Medulla oblongata (tissue), 1 donor: ENCODE measurements at regions not wholly inside any gene's neighbourhood (a gene's known extent, or its start where the extent isn't known, plus 50 kb on each side); places are given as distances from the start of the nearest gene placed in this dataset.
"Not testable (repeated sequence)": the region's sequence is repeated elsewhere in the genome, so short reads cannot be mapped to it uniquely, and the experiment has no call there.

Experiments used
- DNase-seq: peaks from one replicate; pipeline ENCODE4 v3.0.0-alpha.2; 2015; ENCODE audit errors: extremely low spot score

DNA sequence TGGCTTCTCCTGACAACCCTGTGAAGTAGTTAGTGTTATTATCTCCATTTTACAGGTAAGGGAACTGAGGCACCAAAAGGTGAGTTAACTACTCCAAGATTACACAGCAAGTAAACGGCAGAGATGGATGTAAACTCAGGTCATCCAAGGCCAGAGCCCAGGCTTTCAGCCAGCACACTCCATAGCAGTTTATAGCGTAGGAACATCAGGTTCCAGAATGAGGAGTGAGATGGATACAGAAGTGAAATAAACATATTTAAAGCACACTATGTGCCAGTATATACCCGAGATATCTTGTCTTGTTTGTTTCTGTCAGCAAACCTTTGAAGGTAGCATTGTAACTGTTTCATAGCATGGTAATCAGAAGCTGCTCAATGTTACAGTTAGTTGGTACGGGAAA, 279.0 kb downstream of the OXSM start:
- no peak for DNase-seq

DNA sequence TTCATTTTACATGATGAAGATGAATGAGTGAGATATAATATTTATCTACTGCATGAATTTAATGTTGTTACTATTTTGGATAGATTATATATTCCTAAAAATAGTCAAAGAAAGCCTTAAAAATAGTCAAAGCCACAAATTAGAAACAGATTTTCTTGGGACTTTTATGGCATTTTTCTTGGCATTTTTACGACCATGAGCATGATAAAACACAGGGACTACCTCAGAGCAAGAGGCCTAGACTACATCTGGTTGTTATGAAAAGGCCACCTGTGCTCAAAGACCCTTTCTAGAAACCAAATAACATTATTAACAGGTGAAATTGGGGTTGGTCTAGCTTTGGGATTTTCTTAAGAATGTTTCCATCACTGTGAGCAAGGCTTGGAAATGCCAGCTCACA, 281.0 kb downstream of the OXSM start:
- no peak for DNase-seq

DNA sequence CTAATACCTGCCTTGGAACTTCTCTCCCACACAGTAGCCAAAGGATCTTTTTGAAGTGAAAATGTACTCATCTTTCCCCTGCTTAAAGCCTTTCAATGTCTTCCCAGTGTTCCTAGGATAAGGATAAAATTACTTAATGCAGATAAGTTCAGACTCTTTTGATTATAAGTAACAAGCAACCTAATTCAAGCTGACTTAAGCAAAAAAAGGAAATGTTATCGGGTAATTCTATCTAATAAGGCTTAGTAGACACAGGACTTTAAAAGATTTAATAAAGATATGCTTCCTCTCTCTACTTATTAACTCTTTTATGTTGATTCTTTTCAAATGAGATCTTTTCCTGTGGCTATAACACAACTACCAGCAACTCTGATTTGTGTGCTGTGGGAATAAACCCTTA, 284.2 kb downstream of the OXSM start:
- DNase-seq: no peak

DNA sequence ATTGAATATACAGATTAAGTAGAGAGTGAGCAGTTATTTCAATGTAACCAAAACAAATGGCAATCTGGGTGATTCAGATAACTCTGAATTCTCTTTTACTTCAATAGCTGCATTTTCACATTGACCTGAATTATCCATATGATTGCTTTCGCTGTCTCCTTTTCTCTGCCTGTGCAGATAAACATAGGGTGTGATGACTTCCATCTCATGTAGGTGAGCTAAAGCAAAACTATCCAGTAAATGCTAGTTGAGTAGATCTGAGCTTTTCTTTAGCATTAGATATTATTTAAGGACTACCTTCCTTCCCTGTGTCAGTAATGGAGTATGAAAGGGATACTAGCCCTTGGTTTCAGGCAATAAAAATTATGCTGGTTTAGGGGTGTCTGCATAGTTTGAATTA, 288.6 kb downstream of the OXSM start:
- no peak for DNase-seq

DNA sequence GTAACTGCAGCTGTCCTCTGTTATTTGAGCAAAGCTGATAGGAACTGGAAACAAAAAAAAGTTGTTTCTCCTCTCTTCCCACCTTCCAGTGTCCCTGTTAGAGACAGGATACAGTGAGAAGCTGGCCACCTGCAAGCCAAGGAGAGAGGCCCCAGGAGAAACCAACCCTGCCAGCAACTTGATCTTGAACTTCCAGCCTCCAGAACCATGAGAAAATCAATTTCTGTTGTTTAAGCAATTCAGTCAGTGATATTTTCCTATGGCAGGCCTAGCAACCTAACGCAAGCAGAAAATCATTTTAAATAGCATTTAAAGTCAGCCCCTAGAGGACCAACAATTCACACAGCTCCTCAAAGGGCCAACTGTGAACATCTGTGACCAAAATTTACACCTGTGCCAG, 291.3 kb downstream of the OXSM start:
- no peak for DNase-seq

DNA sequence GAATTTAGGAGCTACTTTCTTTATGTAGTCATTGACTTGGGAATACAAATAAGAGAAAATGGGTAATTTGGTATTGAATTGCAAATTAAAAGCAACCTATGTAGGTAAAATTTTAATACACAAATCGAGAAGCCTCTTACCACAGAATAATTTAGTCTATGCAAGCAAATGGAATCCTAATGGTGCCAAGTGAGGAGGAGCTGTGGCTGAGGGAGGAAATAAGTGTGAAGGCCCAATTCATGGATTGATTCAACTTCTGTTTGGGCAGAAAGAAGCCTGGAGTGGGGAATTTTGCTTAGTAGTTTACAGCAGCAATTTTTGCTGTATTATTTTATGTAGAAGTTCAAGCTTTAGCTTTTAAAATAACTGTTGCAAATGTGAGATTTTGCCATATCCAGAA, 291.9 kb downstream of the OXSM start:
- DNase-seq: no peak

DNA sequence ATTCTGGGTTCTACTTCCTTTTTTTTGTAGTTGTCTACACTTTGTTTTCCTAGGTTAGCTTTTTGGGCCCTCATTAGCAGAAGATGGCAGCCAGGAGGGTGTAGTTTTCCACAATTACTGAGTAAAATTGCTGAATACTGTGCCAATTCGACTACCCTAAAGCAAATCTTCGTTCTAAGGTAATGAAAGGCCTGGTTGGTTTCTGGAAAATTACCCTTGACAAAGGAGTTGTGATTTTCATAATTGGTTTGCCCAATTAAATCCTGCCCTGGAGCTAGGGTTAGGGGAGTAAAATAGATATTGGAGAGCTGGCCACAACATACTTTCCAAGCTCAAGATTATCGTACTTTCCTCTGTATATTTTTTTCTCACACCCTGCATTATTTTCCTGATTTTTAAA, 293.0 kb downstream of the OXSM start:
- no peak for DNase-seq

DNA sequence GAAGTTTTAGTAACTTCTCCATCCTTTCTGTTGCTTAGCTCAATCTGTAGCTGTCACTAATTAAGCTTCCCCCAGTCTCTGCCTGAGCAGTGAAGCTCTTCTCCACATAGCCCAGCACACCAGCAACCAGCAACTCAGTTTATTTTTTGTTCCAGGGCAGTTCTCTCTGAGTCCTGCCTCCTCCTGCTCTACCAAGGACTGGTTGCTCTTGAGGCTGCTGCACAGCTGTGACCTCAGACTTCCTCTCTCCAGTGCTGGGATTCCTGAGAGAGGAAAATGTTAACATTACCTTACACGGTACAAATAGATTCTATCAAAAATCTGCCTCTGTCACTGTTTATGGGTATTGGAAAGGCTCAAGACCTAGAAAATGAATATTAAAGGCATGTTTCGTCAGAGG, 294.7 kb downstream of the OXSM start:
- DNase-seq: no peak

DNA sequence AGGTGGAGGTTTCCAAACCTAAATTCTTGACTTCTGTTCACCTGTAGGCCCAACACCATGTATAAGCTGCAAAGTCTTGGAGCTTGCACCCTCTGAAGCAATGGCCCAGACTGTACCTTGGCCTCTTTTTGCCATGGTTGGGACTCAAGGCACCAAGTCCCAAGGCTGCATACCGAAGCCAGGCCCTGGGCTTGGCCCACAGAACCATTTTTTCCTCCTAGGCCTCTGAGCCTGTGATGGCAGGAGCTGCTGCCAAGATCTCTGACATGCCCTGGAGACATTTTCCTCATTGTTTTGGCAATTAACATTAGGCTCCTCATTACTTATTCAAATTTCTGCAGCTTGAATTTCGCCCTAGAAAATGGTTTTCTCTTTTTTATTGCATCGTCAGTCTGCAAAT, 297.9 kb downstream of the OXSM start:
- no peak for DNase-seq

DNA sequence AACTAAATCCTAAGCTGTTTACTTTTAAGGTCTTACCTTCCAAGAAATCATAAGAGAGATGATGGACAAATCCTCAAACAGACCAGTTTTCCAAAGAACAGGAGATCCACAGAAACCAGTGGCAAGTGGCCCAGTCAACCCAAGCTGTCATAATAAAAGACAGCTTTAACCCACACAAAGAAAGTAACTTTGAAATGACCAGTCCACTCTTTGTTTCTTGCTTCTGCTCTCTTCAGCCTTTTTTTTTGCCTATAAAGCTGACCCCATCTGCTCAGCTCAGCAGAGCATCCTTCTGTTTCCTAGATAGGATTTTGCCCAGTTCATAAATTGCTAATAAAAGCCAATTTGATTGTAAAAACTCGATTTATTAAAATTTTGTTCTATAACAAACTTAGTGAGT, 299.4 kb downstream of the OXSM start:
- DNase-seq: no peak

DNA sequence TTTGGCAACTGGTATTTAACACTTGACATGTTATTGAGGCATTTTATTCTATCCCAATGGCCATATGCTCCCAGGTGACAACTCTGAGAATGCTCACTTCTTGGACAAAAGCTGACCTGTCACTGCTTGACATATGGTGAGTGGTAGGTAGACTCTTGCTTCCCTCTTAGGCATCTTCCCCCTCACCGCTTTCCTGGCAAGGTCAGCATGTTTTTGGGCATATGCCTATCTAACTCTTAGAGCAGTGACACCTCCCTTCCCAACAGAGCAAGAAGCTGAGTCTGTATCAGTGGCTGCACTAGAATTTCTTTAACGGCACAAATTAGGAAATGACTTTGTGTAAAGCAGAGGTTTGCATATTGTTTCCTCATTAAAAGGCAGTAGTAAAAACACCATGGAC, 300.7 kb downstream of the OXSM start:
- DNase-seq: no peak

DNA sequence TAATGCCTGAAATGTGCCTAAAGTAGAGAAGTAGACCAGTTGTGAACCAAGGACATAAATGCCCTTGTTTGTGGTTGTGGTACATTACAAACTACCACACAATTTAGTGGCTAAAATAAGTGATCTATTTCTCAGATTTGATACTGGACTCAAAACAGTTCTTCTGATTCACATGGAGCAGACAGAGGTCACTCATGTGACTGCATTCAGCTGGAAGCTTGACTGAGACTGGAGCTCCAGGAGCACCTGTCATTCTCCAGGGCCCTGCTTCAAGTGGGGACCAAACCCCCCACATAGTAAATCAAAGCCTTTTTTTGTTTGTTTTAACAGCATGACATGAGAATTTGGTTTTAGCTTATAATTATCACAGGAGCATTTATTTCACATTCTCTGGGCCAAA, 301.2 kb downstream of the OXSM start:
- DNase-seq: no peak

DNA sequence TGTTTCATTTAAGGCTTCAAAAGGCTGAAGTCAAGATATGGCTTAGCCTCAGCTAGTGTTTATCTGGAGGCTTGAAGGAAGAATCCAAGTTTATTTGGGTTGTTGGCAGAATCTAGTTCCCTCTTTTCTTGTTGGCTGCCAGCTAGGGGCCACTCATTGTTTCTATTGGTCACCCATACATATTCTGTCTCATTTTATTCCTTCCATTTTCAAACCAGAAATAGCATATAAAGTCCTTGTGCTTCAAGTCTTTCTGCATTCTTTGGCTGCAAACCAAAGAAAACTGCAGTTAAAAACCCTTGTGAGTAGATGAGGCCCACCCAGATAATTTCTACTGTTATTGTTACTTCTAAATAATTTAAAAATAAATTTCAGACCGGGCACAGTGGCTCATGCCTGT, 301.7 kb downstream of the OXSM start:
- DNase-seq: no peak

DNA sequence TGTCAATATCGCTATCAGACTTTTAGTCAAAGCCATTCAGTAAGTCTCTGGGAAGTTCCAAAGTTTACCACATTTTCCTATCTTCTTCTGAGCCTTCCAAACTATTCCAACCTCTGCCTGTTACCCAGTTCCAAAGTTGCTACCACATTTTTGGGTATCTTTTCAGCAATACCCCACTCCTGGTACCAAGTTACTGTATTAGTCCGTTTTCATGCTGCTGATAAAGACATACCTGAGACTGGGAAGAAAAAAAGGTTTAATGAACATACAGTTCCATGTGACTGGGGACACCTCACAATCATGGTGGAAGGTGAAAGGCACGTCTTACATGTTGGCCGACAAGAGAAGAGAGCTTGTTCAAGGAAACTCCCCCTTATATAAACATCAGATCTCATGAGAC, 307.2 kb downstream of the OXSM start:
- DNase-seq: not testable (repeated sequence)

DNA sequence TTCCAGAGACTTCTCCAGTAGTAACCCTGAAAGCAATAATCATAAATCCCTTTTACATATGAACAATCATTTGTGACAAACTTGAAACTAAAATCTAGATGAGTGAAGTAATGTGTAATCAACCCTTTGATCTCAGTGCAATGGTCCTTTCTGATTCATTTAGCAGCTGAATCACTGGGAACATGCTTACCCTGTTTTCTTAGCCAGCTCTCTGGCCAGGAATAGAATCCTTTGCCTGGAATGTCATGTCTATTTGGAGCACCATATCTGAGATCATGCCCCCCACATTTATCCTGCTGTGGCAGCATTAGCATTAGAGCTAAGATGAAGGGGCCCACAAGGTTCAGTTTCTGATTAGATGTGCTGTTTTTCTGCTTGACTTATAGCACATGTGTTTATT, 309.8 kb downstream of the OXSM start:
- DNase-seq: no peak

DNA sequence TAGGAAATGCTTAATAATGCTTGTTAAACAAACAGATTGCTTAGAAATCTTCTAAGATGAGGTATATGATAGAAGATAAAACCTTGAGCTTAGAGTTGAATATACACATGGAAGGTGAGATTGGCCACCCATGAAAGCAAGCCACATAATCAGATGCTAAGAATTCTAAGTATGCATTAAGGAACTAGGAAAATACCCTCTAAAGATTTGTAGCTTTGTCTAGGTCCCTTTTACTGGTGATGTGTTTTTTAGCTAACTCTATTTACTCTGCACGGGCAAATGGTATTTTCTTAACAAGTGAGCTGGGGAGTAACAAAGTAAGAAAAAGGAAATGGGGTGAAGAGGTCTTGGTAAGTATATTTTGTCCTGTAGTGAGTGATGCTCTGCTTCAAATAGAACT, 310.3 kb downstream of the OXSM start:
- DNase-seq: no peak

DNA sequence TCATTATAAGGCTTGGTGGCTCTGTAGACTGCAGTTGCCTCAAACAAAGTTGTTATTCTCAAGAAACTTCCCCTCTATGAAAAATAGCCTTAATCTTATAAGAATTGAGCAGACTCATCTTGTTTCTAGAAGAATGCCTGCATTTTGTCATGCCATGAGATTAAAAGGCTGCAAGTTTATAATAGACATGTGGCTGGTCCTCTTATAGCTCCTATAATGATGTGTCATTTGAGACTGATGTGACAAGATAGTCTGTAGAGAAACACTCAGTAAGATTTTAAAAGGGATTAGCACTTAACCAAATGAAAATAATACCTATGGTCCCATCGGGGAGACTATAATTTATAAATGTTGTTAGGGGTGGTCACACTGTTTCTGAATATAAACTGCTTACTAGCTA, 312.5 kb downstream of the OXSM start:
- no peak for DNase-seq

DNA sequence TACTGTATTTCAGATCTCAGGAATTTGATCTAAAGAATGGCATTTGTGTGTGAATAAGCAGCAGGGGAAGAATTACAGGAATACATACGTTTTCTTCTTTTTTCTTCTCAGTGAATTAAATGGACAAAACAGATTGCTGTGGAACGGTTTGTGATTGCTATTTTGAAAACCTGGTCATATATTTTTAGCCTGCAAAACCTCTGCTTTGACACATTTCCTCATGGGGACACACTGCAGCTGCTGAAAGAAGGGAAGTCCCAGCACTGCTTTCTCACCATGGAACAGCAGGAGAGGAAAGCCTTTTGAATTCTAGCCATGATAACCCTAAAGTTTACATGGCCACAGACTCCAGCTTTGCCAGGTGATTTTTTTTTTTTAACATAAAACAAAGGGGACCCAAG, 315.0 kb downstream of the OXSM start:
- no peak for DNase-seq

DNA sequence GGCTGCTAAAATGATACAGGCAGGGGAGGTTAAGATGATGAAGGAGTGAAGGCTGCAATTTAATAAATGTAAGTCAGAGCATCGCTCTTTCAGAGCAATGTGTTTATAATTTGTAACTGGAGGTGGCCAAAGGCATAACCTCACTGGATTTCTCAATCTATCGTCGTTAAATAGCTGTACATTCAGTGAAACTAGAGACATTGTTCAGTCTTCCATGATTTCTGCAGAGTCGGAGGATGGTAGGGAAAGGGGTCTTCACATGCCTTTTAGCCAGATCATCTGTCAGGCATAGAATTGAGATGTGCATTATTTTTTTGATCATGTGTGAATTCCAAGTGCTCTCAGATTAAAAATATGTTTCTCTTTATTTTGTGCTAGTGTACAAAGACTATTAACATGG, 315.4 kb downstream of the OXSM start:
- DNase-seq: no peak

DNA sequence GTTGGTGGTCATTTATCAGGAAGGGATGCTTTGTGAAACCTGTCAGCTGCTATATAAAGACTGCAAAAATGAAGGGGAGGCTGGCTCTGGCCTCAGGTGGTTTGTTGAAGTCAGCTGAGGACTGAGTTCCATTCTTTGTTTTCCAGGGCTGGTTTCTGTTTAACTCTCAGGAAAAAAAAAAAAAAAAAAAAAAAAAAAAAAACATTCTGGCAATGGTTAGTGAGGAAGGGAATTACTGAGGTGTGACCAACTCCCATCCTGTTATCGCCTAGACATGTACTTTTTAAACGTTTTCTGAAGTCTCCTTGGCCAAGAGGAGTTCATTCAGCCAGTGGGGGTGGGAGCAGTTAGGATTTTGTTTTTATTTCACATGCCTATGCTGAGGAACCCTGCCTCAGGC, 316.3 kb downstream of the OXSM start:
- DNase-seq: no peak

DNA sequence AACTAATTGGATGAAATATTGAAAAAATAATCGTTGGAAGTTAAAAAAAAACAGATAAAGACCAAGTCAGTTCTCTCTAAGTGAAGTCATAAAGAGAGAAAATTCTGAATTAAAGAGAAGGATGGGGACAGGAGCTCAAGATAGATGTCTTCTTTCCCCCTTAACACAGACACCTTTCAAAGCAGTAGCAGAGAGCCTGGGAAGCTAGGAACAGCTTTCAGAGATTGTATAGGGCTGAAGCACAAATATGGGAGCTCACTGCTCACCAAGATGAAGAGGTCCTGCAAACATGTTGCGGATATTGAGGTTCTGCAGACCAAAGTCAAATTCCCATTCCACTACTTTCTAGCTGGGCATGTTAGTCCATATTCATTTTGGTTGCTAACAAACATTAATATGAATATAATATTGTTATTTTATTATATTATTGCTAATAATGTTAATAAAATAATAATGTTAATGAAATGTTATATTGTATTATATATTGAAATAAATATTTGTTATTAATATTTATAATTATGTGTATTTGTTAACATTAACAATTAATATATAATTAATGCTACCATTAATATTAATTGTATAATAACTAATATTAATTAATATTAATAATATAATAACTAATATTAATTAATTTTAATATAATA, 319.1 kb downstream of the OXSM start:
- DNase-seq: no peak

DNA sequence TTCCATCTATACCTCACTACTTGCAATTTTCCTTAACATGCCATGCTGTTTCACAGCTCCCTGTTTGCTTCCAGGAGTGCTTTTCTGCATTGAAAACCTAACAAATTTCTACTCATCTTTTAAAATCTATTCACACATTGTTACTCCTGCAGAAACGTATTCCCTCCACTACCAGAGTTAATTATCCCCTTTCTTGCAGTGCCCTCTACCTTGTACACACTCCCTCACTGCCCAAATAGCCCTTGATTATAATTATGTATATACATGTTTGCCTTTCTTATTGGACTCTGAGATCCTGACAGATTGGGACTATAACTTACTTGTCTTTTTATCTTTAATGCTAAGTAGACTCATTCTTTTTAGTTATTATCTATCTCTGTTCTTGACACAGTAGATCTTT, 325.0 kb downstream of the OXSM start:
- DNase-seq: no peak

DNA sequence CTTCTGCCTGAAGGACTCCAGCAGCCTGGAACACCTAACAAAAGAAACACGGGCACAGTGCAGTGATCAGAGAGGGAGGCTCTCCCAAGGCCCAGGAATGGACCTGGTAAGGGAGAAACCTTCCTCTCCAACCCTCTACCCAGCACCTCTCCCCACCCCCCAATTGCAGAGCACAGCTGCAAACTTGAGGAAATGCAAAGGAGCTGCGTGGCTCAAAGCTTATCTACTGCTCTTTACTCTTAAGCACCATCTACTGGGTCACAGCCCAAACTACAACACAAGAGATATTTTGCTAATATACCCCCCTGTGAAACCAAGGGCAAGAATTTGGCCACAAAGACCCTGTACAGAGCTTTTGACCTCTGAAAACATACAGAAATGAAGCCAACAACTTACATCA, 328.3 kb downstream of the OXSM start:
- DNase-seq: no peak

DNA sequence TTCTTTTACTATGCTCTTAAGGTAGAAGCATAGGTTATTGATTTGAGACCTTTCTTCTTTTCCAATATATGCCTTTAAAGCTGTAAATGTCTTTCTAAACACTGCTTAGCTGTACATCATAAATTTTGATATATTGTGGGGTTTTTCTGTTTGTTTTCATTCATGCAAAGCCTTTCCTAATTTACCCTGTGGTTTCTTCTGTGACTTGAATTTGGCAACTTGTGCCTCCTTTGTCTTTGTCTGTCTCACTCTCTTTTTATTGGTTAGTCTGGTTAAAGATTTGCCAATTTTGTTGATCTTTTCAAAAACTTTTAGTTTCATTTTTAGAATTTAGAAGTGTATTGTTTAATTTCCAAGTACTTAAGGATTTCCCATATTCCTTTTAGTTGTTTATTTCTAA, 343.1 kb downstream of the OXSM start:
- DNase-seq: no peak

DNA sequence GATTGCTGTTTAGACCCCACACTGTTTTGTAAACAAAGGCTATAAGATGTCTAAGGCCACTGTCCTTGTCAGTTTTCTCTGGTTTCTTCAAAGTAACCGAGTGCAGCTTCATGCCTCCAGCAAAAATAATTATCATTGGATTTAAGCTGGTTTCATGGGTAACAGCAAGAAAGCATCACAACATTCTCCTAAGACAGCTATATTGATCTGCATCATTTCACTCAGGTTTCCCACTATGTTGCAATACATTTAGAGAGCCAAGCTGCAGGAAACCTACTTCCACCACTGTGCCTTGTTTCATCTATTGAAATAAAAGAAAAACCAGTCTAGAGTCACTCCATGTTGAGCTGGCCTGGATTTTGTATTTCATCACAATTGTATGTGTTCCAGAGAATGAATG, 351.4 kb downstream of the OXSM start:
- DNase-seq: no peak
